Stimulated activated CD8-positive, alpha-beta memory T cell treated with anti-CD3 and anti-CD28 coated beads, Interleukin-12 subunit alpha, Interleukin-12 subunit beta, amount 100 ng/mL, for 1 hour (primary cell): ENCODE measurements at regions not wholly inside any gene's neighbourhood (a gene's known extent, or its start where the extent isn't known, plus 50 kb on each side); places are given as distances from the start of the nearest gene placed in this dataset.

Experiments used
- DNase-seq: peaks from one replicate; pipeline ENCODE4 v3.0.0-alpha.2; 2020; ENCODE audit warnings: low read depth

DNA sequence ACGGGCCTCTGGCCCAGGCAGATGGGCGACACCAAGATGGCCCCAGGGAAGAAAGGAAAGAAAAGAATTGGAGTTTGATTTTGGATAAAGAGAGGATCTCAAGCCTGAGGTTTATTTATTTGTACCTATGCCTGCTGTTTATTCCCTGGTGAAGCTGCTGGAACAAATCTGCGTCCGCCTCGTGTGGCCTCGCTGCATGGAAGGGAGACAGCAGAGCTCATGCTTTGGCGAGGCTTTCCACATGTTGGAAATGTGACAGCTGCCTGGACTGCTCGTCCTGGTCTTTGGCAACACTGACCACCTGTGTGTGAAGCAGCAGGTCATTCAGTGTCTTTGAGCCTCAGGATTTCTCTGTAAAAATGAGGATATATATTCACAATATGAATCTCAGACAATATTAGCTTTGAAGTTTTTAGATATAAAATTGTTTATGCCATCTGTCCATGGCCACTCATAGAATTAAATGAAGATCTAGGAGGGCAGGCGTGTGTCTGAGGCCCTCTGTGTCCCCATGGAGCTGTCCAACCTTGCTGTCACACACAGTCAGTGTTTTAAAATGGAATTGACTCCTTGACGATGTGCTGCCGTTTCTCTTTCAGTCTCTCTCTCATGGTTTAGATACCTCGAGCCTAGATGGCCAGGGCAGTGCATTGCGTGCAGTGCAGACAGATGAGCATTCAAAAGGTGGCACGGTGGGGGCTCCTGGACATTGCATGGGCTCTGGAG lies 94.3 kb downstream of the SOCS6 start:
- no peak for DNase-seq

GRCh38 chr18:70382017-70382416 lies 93.2 kb downstream of the SOCS6 start:
- no peak for DNase-seq

- DNase-seq, result no peak
These were observed 92.4 kb downstream of the SOCS6 start for GRCh38 chr18:70380915-70381896.
